NCI-H1694 treated with DMSO at 0.1 percent for 48 hours (cell line): ENCODE measurements at regions not wholly inside any gene's neighbourhood (a gene's known extent, or its start where the extent isn't known, plus 50 kb on each side); places are given as distances from the start of the nearest gene placed in this dataset.
"Not testable (repeated sequence)": the region's sequence is repeated elsewhere in the genome, so short reads cannot be mapped to it uniquely, and the experiment has no call there.

ENCODE experiments used
- DNase-seq: peaks from one replicate; lab custom pipeline; 2025; lab: John Stamatoyannopoulos, UW

- DNase-seq = no peak
Observed at GRCh38 chr18:6525604-6526003, 110.9 kb upstream of the L3MBTL4 start.

GRCh38 chr18:6537475-6537874, 122.8 kb upstream of the L3MBTL4 start:
- no peak for DNase-seq

GRCh38 chr18:6541131-6541679, 126.5 kb upstream of the L3MBTL4 start:
- not testable (repeated sequence) for DNase-seq

GRCh38 chr18:6542296-6542695, 127.6 kb upstream of the L3MBTL4 start:
- no peak for DNase-seq

- DNase-seq = peak; percentile 37
Observed at GRCh38 chr18:6543330-6543908, 128.7 kb upstream of the L3MBTL4 start.

- DNase-seq = no peak
Observed at GRCh38 chr18:6546229-6546628, 131.5 kb upstream of the L3MBTL4 start.

- no peak for DNase-seq
Observed at GRCh38 chr18:6547476-6547875, 132.8 kb upstream of the L3MBTL4 start.

GRCh38 chr18:6553234-6553900, 138.7 kb upstream of the L3MBTL4 start:
- DNase-seq = no peak

GRCh38 chr18:6557057-6557769, 142.5 kb upstream of the L3MBTL4 start:
- no peak for DNase-seq

GRCh38 chr18:6557770-6558248, 143.1 kb upstream of the L3MBTL4 start:
- no peak for DNase-seq

GRCh38 chr18:6558446-6559156, 143.9 kb upstream of the L3MBTL4 start:
- no peak for DNase-seq

GRCh38 chr18:6559296-6559695, 144.6 kb upstream of the L3MBTL4 start:
- DNase-seq = no peak

GRCh38 chr18:6561016-6561415, 146.3 kb upstream of the L3MBTL4 start:
- DNase-seq = no peak

- DNase-seq = no peak
Observed at GRCh38 chr18:6561420-6561861, 146.7 kb upstream of the L3MBTL4 start.

- DNase-seq = no peak
Observed at GRCh38 chr18:6561862-6562291, 147.2 kb upstream of the L3MBTL4 start.

- DNase-seq = no peak
Observed at GRCh38 chr18:6563896-6564295, 149.2 kb upstream of the L3MBTL4 start.

GRCh38 chr18:6564950-6565814, 150.5 kb upstream of the L3MBTL4 start:
- DNase-seq = no peak

GRCh38 chr18:6565815-6566081, 151.0 kb upstream of the L3MBTL4 start:
- no peak for DNase-seq

- no peak for DNase-seq
Observed at GRCh38 chr18:6566338-6566911, 151.7 kb upstream of the L3MBTL4 start.

GRCh38 chr18:6569813-6570212, 155.1 kb upstream of the L3MBTL4 start:
- no peak for DNase-seq
